Osteocyte (in vitro differentiated cells): ENCODE measurements at regions not wholly inside any gene's neighbourhood (a gene's known extent, or its start where the extent isn't known, plus 50 kb on each side); places are given as distances from the start of the nearest gene placed in this dataset.

Experiments
- DNase-seq: peaks from one replicate; pipeline ENCODE4 v3.0.0; 2021; ENCODE audit warnings: mixed read lengths; ENCODE audit not compliant: unreplicated experiment; ENCODE audit errors: extremely low spot score
- H3K27ac Mint-ChIP-seq: one replicate; pipeline ENCODE4 v1.8.0; 2021; ENCODE audit warnings: mild to moderate bottlenecking, mixed read lengths; ENCODE audit not compliant: unreplicated experiment
- H3K27me3 Mint-ChIP-seq: one replicate; pipeline ENCODE4 v1.8.0; 2021; ENCODE audit warnings: mixed read lengths; ENCODE audit not compliant: unreplicated experiment
- H3K36me3 Mint-ChIP-seq: one replicate; pipeline ENCODE4 v1.8.0; 2021; ENCODE audit warnings: mixed read lengths; ENCODE audit not compliant: unreplicated experiment
- H3K4me1 Mint-ChIP-seq: one replicate; pipeline ENCODE4 v1.8.0; 2021; ENCODE audit warnings: mixed read lengths; ENCODE audit not compliant: unreplicated experiment
- H3K4me3 Mint-ChIP-seq: one replicate; pipeline ENCODE4 v1.8.0; 2021; ENCODE audit warnings: mild to moderate bottlenecking, moderate library complexity, mixed read lengths; ENCODE audit not compliant: unreplicated experiment
- H3K9me3 Mint-ChIP-seq: one replicate; pipeline ENCODE4 v1.8.0; 2021; ENCODE audit warnings: mixed read lengths; ENCODE audit not compliant: unreplicated experiment
- CTCF ChIP-seq: fragments of 200-600 bp; sonication (generic); IDR thresholded peaks from 2 replicates; pipeline ENCODE4 v1.5.0; 2021; ENCODE audit warnings: antibody characterized with exemption, mild to moderate bottlenecking, moderate library complexity

GRCh38 chr13:33633701-33634545, 184.0 kb upstream of the RFC3 start:
- no peak for TF ChIP-seq CTCF
- peak overlapping the region; percentile 65 for H3K27ac Mint-ChIP-seq
- peaks cover 2% of the 10 kb centered on the region for H3K27me3 Mint-ChIP-seq
- peaks cover 26% of the 10 kb centered on the region for H3K4me1 Mint-ChIP-seq
- H3K36me3 Mint-ChIP-seq: no peaks in the 10 kb centered on the region
- DNase-seq: no peak
- H3K4me3 Mint-ChIP-seq: peak overlapping the region; percentile 49
- H3K9me3 Mint-ChIP-seq: no peaks in the 10 kb centered on the region

- peak overlapping the region; percentile 49 for H3K4me3 Mint-ChIP-seq
Measured at GRCh38 chr13:33634546-33634982, 183.4 kb upstream of the RFC3 start.

GRCh38 chr13:33636243-33636642, 181.7 kb upstream of the RFC3 start:
- Mint-ChIP-seq H3K27me3 (no peaks in the 10 kb centered on the region), H3K27ac (no peak overlapping the region), H3K4me3 (no peak overlapping the region), H3K36me3 (no peaks in the 10 kb centered on the region), H3K9me3 (no peaks in the 10 kb centered on the region), H3K4me1 (peaks cover 26% of the 10 kb centered on the region)
- DNase-seq: no peak
- no peak for TF ChIP-seq CTCF

More at GRCh38 chr13:33634546-33634982, 183.4 kb upstream of the RFC3 start:
- H3K27me3 Mint-ChIP-seq: peaks cover 2% of the 10 kb centered on the region
- TF ChIP-seq CTCF: peak; percentile 21
- peak overlapping the region; percentile 65 for H3K27ac Mint-ChIP-seq
- no peaks in the 10 kb centered on the region for H3K36me3 Mint-ChIP-seq
- H3K4me1 Mint-ChIP-seq: peaks cover 26% of the 10 kb centered on the region
- H3K9me3 Mint-ChIP-seq: no peaks in the 10 kb centered on the region
- DNase-seq: no peak

- H3K36me3 Mint-ChIP-seq: no peaks in the 10 kb centered on the region
- no peak for TF ChIP-seq CTCF
- DNase-seq: no peak
- no peaks in the 10 kb centered on the region for H3K27me3 Mint-ChIP-seq
- no peak overlapping the region for H3K4me3 Mint-ChIP-seq
- H3K4me1 Mint-ChIP-seq: peaks cover 30% of the 10 kb centered on the region
- no peaks in the 10 kb centered on the region for H3K9me3 Mint-ChIP-seq
- H3K27ac Mint-ChIP-seq: no peak overlapping the region
Measured at GRCh38 chr13:33636955-33637670, 180.8 kb upstream of the RFC3 start.
